AG04450 (cell line): ENCODE measurements at regions not wholly inside any gene's neighbourhood (a gene's known extent, or its start where the extent isn't known, plus 50 kb on each side); places are given as distances from the start of the nearest gene placed in this dataset.
A peak's percentile ranks its signal among the peaks of the same experiment; 100 is the strongest.

ENCODE experiments used
- CTCF ChIA-PET: fragments of 300-600, 350-600 bp; formaldehyde crosslinking; extraction: SDS; loops from one replicate; lab custom pipeline; 2022; ENCODE audit warnings: antibody characterized with exemption, inconsistent platforms; lab: Charles Lee
- POLR2A ChIA-PET: fragments of 350-600 bp; formaldehyde crosslinking; extraction: SDS; loops from one replicate; lab custom pipeline; 2021; ENCODE audit warnings: antibody characterized with exemption, inconsistent platforms; lab: Yijun Ruan, JAX
- DNase-seq: peaks from one replicate; pipeline ENCODE4 v3.0.0-alpha.2; 2011; ENCODE audit warnings: low read depth, low spot score
- H3K27ac ChIP-seq: one replicate; pipeline ENCODE4 v1.5.1; 2012; ENCODE audit warnings: low read depth, low read length, control low read depth
- H3K27me3 ChIP-seq: one replicate; pipeline ENCODE4 v1.6.0; 2012; ENCODE audit warnings: low read length; ENCODE audit not compliant: control insufficient read depth, insufficient read depth
- H3K4me3 ChIP-seq: 2 replicates; pipeline ENCODE4 v1.5.1; 2011; ENCODE audit warnings: mild to moderate bottlenecking, low read depth, low read length, control low read depth
- H3K9me3 ChIP-seq: 2 replicates; pipeline ENCODE4 v1.5.1; 2012; ENCODE audit warnings: low read length; ENCODE audit not compliant: control insufficient read depth, insufficient read depth
- TF ChIP-seq, protein P1 (sequence below): IDR thresholded peaks from 2 replicates; pipeline ENCODE4 v1.5.1; 2011; ENCODE audit warnings: low read depth, low read length, control low read depth, inconsistent platforms

DNA sequence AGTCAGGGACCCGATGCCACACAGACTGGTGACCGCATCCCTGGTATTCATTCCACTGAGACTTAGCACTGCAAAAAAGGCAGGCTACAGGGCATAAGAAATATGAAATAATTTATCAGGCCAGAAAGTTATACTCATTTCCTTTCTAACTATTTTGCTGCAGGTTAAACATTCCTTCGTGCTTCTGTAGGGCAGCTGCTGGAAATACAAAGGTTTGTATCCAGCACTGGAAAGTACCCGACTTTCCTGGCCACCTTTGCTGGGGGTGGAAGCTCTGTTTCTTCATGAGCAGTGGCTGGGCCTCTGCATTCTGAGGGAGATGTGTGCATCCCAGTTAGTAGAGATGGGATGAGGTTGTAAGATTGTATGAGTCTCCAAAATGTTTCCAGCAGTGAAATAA lies 478.6 kb upstream of the WWC1 start:
- ChIA-PET POLR2A (no interaction called here), CTCF (no interaction called here)
- H3K27me3 ChIP-seq: no peaks in the 10 kb centered on the region
- TF ChIP-seq, protein P1, sequence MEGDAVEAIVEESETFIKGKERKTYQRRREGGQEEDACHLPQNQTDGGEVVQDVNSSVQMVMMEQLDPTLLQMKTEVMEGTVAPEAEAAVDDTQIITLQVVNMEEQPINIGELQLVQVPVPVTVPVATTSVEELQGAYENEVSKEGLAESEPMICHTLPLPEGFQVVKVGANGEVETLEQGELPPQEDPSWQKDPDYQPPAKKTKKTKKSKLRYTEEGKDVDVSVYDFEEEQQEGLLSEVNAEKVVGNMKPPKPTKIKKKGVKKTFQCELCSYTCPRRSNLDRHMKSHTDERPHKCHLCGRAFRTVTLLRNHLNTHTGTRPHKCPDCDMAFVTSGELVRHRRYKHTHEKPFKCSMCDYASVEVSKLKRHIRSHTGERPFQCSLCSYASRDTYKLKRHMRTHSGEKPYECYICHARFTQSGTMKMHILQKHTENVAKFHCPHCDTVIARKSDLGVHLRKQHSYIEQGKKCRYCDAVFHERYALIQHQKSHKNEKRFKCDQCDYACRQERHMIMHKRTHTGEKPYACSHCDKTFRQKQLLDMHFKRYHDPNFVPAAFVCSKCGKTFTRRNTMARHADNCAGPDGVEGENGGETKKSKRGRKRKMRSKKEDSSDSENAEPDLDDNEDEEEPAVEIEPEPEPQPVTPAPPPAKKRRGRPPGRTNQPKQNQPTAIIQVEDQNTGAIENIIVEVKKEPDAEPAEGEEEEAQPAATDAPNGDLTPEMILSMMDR: no peak
- H3K27ac ChIP-seq: no peak overlapping the region
- H3K4me3 ChIP-seq: no peak overlapping the region
- no peak for DNase-seq
- no peaks in the 10 kb centered on the region for H3K9me3 ChIP-seq

- H3K27ac ChIP-seq: no peak overlapping the region
- ChIA-PET POLR2A (no interaction called here), CTCF (no interaction called here)
- H3K9me3 ChIP-seq: no peaks in the 10 kb centered on the region
- H3K27me3 ChIP-seq: no peaks in the 10 kb centered on the region
- TF ChIP-seq, protein P1: no peak
- H3K4me3 ChIP-seq: no peak overlapping the region
- DNase-seq: no peak
Observed at GRCh38 chr5:167813389-167813788, 478.1 kb upstream of the WWC1 start.

- no peak for DNase-seq
- peaks cover 2% of the 10 kb centered on the region for H3K27me3 ChIP-seq
- TF ChIP-seq, protein P1: no peak
- no peak overlapping the region for H3K27ac ChIP-seq
- ChIA-PET CTCF (no interaction called here), POLR2A (no interaction called here)
- H3K4me3 ChIP-seq: no peak overlapping the region
- H3K9me3 ChIP-seq: no peaks in the 10 kb centered on the region
Observed at GRCh38 chr5:167814040-167814439, 477.4 kb upstream of the WWC1 start.

GRCh38 chr5:167814828-167815227 lies 476.6 kb upstream of the WWC1 start:
- Histone ChIP-seq H3K27ac (no peak overlapping the region), H3K4me3 (no peak overlapping the region), H3K27me3 (peaks cover 2% of the 10 kb centered on the region), H3K9me3 (no peaks in the 10 kb centered on the region)
- peak; percentile 50 for DNase-seq
- ChIA-PET CTCF (no interaction called here), POLR2A (no interaction called here)
- TF ChIP-seq, protein P1: no peak

GRCh38 chr5:167816354-167816753 lies 475.1 kb upstream of the WWC1 start:
- TF ChIP-seq, protein P1: no peak
- CTCF ChIA-PET: no interaction called here
- Histone ChIP-seq H3K9me3 (no peaks in the 10 kb centered on the region), H3K27ac (no peak overlapping the region), H3K27me3 (peaks cover 11% of the 10 kb centered on the region), H3K4me3 (no peak overlapping the region)
- POLR2A ChIA-PET: no interaction called here
- no peak for DNase-seq
